GM19455 (cell line): ENCODE measurements at regions not wholly inside any gene's neighbourhood (a gene's known extent, or its start where the extent isn't known, plus 50 kb on each side); places are given as distances from the start of the nearest gene placed in this dataset.

Experiments
- ATAC-seq: cut with Tn5 transposase; IDR thresholded peaks from one replicate; pipeline ENCODE4 v1.9.1; 2021; ENCODE audit not compliant: unreplicated experiment

- ATAC-seq, result no peak
These were observed 143.2 kb upstream of the PRSS1 start for GRCh38 chr7:142606081-142606480.

DNA sequence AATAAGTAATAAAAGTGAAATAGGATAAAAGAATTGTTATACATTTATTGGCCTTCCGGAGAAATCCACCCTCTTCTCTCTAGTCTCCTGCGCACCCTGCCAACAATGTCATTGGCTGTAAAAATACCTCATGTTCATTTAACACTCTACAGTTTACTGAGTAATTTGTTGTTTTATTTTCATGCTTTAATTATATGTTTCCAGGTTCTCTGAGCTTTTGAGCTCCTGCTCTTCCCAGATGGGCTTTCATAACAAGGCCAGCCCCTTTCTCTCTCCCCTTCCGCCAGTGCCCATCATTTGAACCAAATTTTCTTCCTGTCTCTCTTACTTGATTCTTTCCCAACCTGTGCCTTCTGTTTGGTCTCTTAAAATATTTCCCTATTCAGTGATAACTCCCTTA, 144.6 kb upstream of the PRSS1 start:
- ATAC-seq, result no peak

DNA sequence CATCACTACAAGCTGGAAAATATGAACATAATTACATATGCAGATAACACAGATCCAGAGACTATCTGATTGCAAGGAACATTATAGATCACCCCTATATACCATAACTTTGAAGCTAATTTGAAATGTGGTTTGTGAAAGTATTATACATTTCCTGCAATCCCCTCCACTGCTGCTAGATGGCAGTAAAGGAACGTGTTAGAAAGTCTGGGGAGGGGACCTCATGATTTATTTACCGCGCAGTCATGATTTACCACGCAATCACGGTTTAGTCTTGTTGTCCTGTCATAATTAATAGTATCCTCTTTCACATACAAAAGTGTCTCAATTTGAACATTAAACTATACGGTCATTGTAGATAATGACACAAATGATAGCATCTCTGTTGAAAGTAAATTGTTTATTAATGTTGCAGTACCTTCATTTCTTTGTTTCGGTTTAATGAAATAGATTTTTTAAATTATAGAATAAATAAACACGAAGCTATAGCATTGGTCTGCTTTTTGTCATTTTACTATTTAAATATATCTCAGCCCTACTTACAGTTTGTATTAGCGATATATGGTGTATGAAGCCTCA, 145.3 kb upstream of the PRSS1 start:
- ATAC-seq, result peak; percentile 64

- ATAC-seq, result no peak
These were observed 146.5 kb upstream of the PRSS1 start for GRCh38 chr7:142602756-142603155.

DNA sequence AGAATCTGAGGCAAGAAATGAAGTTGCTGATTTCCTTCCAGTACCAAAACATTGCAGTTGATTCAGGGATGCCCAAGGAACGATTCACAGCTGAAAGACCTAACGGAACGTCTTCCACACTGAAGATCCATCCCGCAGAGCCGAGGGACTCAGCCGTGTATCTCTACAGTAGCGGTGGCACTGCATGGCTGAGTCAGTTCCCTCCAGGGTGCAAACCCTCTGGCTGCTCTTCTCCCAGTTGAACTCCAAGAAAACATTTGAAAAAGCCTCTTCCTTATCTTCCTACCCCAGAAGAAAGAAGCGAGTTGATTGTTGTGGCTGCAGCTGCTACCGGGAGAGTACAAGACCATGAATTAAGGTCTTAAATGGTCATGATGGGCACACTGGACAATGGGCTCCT, 147.1 kb upstream of the PRSS1 start:
- ATAC-seq, result no peak

GRCh38 chr7:142598297-142598696, 151.0 kb upstream of the PRSS1 start:
- no peak for ATAC-seq

- no peak for ATAC-seq
These were observed 151.7 kb upstream of the PRSS1 start for GRCh38 chr7:142597547-142597946.

GRCh38 chr7:142595816-142596516, 153.3 kb upstream of the PRSS1 start:
- no peak for ATAC-seq

GRCh38 chr7:142594078-142594477, 155.2 kb upstream of the PRSS1 start:
- no peak for ATAC-seq

DNA sequence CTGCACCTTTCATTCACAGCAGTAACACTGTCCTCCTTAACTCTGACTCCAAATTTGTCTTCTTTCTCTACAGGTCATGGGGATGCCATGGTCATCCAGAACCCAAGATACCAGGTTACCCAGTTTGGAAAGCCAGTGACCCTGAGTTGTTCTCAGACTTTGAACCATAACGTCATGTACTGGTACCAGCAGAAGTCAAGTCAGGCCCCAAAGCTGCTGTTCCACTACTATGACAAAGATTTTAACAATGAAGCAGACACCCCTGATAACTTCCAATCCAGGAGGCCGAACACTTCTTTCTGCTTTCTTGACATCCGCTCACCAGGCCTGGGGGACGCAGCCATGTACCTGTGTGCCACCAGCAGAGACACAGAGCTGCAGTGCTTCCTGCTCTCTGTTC, 156.2 kb upstream of the PRSS1 start:
- ATAC-seq, result no peak

GRCh38 chr7:142592664-142593063, 156.6 kb upstream of the PRSS1 start:
- no peak for ATAC-seq

DNA sequence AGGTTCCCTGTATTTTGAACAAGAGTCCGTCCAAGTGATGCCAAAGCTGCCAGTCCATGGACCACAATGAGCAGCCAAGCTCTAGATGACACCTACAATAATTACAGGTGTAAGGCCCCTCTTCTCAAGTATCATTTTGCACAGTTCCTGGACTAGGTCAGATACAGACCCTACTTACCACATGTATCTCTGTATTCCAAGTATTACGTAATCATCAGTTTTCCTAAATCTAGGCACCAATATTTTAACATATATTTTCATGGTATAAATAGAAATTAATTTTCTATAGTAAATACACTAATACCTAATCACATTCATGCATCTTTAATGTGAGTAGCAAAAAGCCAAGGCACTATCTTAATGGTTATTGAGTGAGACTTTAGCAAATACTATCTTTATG, 157.0 kb upstream of the PRSS1 start:
- no peak for ATAC-seq

GRCh38 chr7:142590830-142591457, 158.3 kb upstream of the PRSS1 start:
- no peak for ATAC-seq

- ATAC-seq, result no peak
These were observed 159.2 kb upstream of the PRSS1 start for GRCh38 chr7:142590077-142590476.

DNA sequence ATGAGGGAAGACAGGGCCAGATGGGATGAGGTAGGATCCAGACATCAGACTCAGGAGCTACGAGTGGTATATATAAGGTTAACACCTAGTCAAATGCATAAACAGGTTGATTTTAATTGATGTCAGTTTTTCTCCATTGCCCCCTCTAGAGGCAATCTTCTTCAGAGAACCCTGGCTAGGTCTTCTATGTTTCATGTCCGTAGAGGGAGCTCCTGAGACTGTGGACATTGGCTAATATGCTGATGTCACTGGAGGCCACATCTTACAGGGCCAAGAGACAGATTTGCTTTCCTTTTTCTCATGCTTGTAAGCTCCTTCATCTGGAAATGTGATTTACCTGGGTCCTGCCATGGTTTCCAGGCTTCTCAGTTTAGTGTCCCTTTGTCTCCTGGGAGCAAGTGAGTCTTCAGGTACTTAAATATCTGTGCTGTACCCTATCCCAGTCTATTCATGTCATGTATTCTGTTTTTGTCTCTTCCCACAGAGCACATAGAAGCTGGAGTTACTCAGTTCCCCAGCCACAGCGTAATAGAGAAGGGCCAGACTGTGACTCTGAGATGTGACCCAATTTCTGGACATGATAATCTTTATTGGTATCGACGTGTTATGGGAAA, 161.6 kb upstream of the PRSS1 start:
- ATAC-seq, result peak; percentile 65

GRCh38 chr7:142586611-142587010, 162.7 kb upstream of the PRSS1 start:
- ATAC-seq, result no peak

DNA sequence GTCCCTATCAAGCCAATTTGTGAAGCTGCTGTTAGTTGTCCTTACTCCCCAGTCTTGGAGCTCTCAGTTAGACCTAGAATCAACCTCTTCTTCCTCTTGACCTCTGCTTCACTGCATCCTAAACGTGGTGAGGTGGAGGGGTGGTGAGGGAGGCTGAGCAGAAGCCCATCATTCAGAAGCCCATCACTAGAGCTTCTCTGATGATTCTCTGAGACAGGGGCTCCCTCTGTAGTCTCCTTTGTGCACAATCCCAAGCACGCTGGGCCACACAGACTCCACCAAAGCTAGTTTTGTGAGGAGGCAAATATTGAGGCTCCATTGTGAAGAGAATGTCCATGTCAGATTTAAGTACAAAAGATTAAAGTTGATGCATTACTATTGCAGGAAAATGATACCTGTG, 163.8 kb upstream of the PRSS1 start:
- no peak for ATAC-seq

- ATAC-seq, result no peak
These were observed 164.5 kb upstream of the PRSS1 start for GRCh38 chr7:142584765-142585164.

GRCh38 chr7:142583446-142583845, 165.8 kb upstream of the PRSS1 start:
- peak; percentile 50 for ATAC-seq

DNA sequence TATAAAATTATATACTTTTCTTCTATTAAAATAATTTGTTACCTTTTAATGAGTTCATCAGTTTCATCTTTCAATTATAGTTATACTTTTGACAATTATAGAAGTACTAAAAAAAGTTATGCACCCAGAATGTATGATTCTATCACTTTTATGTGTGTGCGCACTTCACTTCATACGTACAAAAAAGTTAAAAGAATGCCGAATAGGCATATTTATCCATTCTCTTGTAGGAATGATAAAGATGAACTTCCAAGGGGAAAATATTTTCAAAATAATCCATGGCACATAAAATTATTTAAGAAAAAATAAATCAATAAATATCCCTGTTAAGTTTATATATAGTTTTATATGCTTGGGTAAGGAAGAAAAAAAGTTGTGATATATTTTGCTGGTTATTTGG, 166.9 kb upstream of the PRSS1 start:
- no peak for ATAC-seq

DNA sequence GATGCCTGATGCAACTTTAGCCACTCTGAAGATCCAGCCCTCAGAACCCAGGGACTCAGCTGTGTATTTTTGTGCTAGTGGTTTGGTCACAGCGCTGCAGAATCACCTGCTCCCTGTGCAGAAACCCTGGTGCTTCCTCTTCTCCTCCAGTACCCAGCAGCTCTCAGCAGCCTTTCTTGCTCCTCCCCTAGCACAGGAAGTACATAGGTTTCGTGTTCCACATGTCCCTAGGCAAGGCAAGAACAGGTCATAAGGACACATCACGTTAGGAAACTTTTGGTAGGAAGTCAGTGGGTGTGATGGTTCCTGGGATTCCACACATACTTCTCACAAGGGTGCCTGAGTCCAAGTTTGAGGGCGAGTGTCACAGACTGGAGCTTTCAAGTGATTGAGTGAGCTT, 167.9 kb upstream of the PRSS1 start:
- ATAC-seq, result peak; percentile 49

DNA sequence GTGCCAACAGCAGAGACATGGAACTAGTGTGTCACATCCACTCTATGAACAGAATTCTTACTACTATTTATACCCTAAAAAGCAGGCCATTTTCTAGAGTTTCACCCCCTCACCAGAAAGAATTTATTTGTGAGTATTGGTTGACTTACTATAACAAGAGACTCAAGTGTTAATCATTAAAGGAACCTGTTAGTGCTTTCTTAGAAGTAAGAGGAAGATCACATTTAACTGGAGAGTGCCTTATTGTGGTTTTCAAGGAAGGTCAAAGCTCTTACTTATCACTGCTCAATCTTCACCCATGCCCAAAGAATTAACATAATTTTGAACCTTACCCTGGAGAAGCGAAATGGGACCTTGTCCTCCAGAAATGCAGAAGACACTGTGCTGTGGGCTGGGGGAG, 169.3 kb upstream of the PRSS1 start:
- no peak for ATAC-seq
